ENCODE measurements at regions not wholly inside any gene's neighbourhood (a gene's known extent, or its start where the extent isn't known, plus 50 kb on each side); places are given as distances from the start of the nearest gene placed in this dataset.

GRCh38 chr5:5968981-5969380 is 409.4 kb downstream of the MED10 start:
- TF ChIP-seq, protein P1, sequence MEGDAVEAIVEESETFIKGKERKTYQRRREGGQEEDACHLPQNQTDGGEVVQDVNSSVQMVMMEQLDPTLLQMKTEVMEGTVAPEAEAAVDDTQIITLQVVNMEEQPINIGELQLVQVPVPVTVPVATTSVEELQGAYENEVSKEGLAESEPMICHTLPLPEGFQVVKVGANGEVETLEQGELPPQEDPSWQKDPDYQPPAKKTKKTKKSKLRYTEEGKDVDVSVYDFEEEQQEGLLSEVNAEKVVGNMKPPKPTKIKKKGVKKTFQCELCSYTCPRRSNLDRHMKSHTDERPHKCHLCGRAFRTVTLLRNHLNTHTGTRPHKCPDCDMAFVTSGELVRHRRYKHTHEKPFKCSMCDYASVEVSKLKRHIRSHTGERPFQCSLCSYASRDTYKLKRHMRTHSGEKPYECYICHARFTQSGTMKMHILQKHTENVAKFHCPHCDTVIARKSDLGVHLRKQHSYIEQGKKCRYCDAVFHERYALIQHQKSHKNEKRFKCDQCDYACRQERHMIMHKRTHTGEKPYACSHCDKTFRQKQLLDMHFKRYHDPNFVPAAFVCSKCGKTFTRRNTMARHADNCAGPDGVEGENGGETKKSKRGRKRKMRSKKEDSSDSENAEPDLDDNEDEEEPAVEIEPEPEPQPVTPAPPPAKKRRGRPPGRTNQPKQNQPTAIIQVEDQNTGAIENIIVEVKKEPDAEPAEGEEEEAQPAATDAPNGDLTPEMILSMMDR (IDR thresholded peaks at IDR 0.05) = no peak
- no peak for TF ChIP-seq POLR2A (IDR thresholded peaks at IDR 0.05)

Data from adrenal gland (tissue), 5 donors.